ENCODE measurements at regions not wholly inside any gene's neighbourhood (a gene's known extent, or its start where the extent isn't known, plus 50 kb on each side); places are given as distances from the start of the nearest gene placed in this dataset.

DNA sequence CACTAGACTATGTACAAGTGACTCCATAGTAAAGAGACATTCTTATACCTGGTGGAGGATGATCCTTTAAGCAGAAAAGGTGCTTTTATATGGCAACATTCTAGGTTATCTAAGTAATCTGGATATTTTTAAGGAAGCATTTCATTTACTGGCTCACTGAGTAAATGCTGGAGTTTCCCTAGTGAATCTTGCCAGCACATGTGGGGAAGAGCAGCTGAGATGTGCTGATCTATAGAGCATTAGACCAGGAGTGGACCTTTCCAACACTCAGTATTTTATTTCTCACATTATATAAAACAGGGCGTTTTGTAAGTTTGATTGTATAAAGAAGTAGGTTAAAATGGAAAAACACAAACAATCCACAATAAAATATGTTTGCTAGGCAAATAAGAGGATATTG is 478.5 kb downstream of the ATP23 start:
- Histone ChIP-seq H3K9me3 (ENCODE audit: control insufficient read depth in 1 of 2, insufficient read depth in 1 of 2, low read depth in 1 of 2, low read length in 2 of 2) (no peaks in the 10 kb centered on the region; a peak in 1 of 4 replicates), H3K79me2 (ENCODE audit: insufficient read depth, low read length) (no peaks in the 10 kb centered on the region), H3K4me1 (ENCODE audit: control insufficient read depth in 1 of 2, insufficient read depth in 2 of 2, low read length in 2 of 2) (peaks cover 5 to 9% of the 10 kb centered on the region in 2 experiments), H3K27ac (ENCODE audit: low read depth, low read length) (no peak overlapping the region), H3K27me3 (ENCODE audit: insufficient read depth, low read length) (no peaks in the 10 kb centered on the region), H4K20me1 (ENCODE audit: insufficient read depth) (no peaks in the 10 kb centered on the region), H3K9me2 (ENCODE audit: insufficient read depth) (no peaks in the 10 kb centered on the region), H3K4me2 (ENCODE audit: low read length) (no peak overlapping the region), H3K36me3 (ENCODE audit: control insufficient read depth in 1 of 2, insufficient read depth in 2 of 2, low read length in 2 of 2) (no peaks in the 10 kb centered on the region), H3K9ac (ENCODE audit: low read length) (no peak overlapping the region), H2AFZ (ENCODE audit: low read depth, low read length, poor library complexity, severe bottlenecking) (no peak overlapping the region), H3K4me3 (replicated peaks in 1 of 2; ENCODE audit: low read depth in 1 of 2, low read length in 2 of 2) (no peak overlapping the region)
- TF ChIP-seq CBX3 (IDR thresholded peaks at IDR 0.05; ENCODE audit: low read depth) = no peak
- no peak for TF ChIP-seq POLR2AphosphoS5 (IDR thresholded peaks at IDR 0.05; ENCODE audit: low read depth, low read length)
- TF ChIP-seq POLR2A (IDR thresholded peaks at IDR 0.05; ENCODE audit: borderline replicate concordance, extremely low read depth, insufficient read depth, insufficient read length) = no peak
- TF ChIP-seq TCF7L2 (IDR thresholded peaks at IDR 0.05; ENCODE audit: borderline replicate concordance, extremely low read depth, insufficient read depth, insufficient read length) = no peak
- no peak for TF ChIP-seq JUND (IDR thresholded peaks at IDR 0.05)
- TF ChIP-seq ZNF274 (IDR thresholded peaks at IDR 0.05; ENCODE audit: low read depth, low read length) = no peak
- ATAC-seq = no peak
- BruUV-seq (replicated peaks) = no TSS peak
- DNase-seq (ENCODE audit: low read depth, low spot score) = no peak
- ChIA-PET CTCF (interaction anchor here (0.8 kb wide), 1 partner anchor 25 kb away, joined by 3 read pairs; no protein-coding TSS in a partner anchor), POLR2A (no interaction called here), RAD21 (ENCODE audit: low non-redundant PET in 1 of 2, low total read pairs in 2 of 2, uncharacterized antibody in 2 of 2, unreplicated experiment in 2 of 2) (no interaction called here)
- intact Hi-C loops (cut with micrococcal nuclease) = no loop called here

DNA sequence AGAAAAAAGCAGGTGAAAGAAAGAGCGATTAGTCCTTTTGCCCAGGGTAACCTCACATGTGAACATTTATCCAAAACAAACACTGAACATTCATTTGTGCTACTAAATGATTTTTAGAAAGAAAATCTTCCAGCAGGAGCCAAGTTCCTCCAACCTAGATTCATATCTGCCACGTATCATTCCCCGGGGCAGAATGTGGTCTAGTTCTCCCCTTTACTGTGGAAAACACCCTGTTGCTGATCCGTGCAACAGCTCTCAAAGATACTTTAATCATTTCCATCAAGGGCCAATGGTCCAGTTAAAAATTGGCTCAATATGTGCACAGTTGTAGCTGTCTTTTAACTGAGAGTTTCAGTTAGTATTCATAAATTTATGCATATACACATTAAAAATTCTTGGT is 479.1 kb downstream of the ATP23 start:
- Histone ChIP-seq H3K36me3 (ENCODE audit: control insufficient read depth in 1 of 2, insufficient read depth in 2 of 2, low read length in 2 of 2) (no peaks in the 10 kb centered on the region), H3K27ac (ENCODE audit: low read depth, low read length) (no peak overlapping the region), H3K9me3 (ENCODE audit: control insufficient read depth in 1 of 2, insufficient read depth in 1 of 2, low read depth in 1 of 2, low read length in 2 of 2) (no peaks in the 10 kb centered on the region; a peak in 1 of 4 replicates), H3K4me2 (ENCODE audit: low read length) (no peak overlapping the region), H3K4me3 (replicated peaks in 1 of 2; ENCODE audit: low read depth in 1 of 2, low read length in 2 of 2) (no peak overlapping the region), H3K9ac (ENCODE audit: low read length) (no peak overlapping the region), H3K79me2 (ENCODE audit: insufficient read depth, low read length) (no peaks in the 10 kb centered on the region), H3K4me1 (ENCODE audit: control insufficient read depth in 1 of 2, insufficient read depth in 2 of 2, low read length in 2 of 2) (peaks cover 9 to 15% of the 10 kb centered on the region in 2 experiments), H2AFZ (ENCODE audit: low read depth, low read length, poor library complexity, severe bottlenecking) (no peak overlapping the region), H3K9me2 (ENCODE audit: insufficient read depth) (no peaks in the 10 kb centered on the region), H3K27me3 (ENCODE audit: insufficient read depth, low read length) (no peaks in the 10 kb centered on the region), H4K20me1 (ENCODE audit: insufficient read depth) (no peaks in the 10 kb centered on the region)
- intact Hi-C loops (cut with micrococcal nuclease) = no loop called here
- RAD21 ChIA-PET (ENCODE audit: low non-redundant PET in 1 of 2, low total read pairs in 2 of 2, uncharacterized antibody in 2 of 2, unreplicated experiment in 2 of 2) = no interaction called here
- no peak for DNase-seq (ENCODE audit: low read depth, low spot score)
- no TSS peak for BruUV-seq (replicated peaks)
- ATAC-seq = no peak
- POLR2A ChIA-PET = no interaction called here
- CTCF ChIA-PET = interaction anchor here (0.8 kb wide), 1 partner anchor 24 kb away, joined by 3 read pairs; no protein-coding TSS in a partner anchor
- TF ChIP-seq CBX3 (IDR thresholded peaks at IDR 0.05; ENCODE audit: low read depth) (no peak), EZH2phosphoT487 (IDR thresholded peaks at IDR 0.05; ENCODE audit: borderline replicate concordance) (no peak), YY1 (IDR thresholded peaks at IDR 0.05; ENCODE audit: extremely low read depth, insufficient replicate concordance, low read depth, low read length) (no peak), JUND (IDR thresholded peaks at IDR 0.05) (no peak), TCF7L2 (IDR thresholded peaks at IDR 0.05; ENCODE audit: borderline replicate concordance, extremely low read depth, insufficient read depth, insufficient read length) (no peak), SIN3A (IDR thresholded peaks at IDR 0.05; ENCODE audit: low read depth) (no peak), POLR2A (IDR thresholded peaks at IDR 0.05; ENCODE audit: borderline replicate concordance, extremely low read depth, insufficient read depth, insufficient read length) (no peak), ELF1 (IDR thresholded peaks at IDR 0.05; ENCODE audit: borderline replicate concordance, low read depth) (no peak), POLR2AphosphoS5 (IDR thresholded peaks at IDR 0.05; ENCODE audit: low read depth, low read length) (no peak), RAD21 (IDR thresholded peaks at IDR 0.05; ENCODE audit: low read depth) (no peak), SRF (IDR thresholded peaks at IDR 0.05; ENCODE audit: low read depth) (no peak), EGR1 (IDR thresholded peaks at IDR 0.05; ENCODE audit: low read depth) (no peak), CEBPB (IDR thresholded peaks at IDR 0.05; ENCODE audit: low read depth) (no peak)
- TF ChIP-seq, protein P1, sequence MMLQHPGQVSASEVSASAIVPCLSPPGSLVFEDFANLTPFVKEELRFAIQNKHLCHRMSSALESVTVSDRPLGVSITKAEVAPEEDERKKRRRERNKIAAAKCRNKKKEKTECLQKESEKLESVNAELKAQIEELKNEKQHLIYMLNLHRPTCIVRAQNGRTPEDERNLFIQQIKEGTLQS (IDR thresholded peaks at IDR 0.05) = no peak
- TF ChIP-seq, protein P2, sequence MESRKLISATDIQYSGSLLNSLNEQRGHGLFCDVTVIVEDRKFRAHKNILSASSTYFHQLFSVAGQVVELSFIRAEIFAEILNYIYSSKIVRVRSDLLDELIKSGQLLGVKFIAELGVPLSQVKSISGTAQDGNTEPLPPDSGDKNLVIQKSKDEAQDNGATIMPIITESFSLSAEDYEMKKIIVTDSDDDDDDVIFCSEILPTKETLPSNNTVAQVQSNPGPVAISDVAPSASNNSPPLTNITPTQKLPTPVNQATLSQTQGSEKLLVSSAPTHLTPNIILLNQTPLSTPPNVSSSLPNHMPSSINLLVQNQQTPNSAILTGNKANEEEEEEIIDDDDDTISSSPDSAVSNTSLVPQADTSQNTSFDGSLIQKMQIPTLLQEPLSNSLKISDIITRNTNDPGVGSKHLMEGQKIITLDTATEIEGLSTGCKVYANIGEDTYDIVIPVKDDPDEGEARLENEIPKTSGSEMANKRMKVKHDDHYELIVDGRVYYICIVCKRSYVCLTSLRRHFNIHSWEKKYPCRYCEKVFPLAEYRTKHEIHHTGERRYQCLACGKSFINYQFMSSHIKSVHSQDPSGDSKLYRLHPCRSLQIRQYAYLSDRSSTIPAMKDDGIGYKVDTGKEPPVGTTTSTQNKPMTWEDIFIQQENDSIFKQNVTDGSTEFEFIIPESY (IDR thresholded peaks at IDR 0.05; ENCODE audit: extremely low read depth, insufficient replicate concordance, low read length) = no peak
- TF ChIP-seq, protein P3, sequence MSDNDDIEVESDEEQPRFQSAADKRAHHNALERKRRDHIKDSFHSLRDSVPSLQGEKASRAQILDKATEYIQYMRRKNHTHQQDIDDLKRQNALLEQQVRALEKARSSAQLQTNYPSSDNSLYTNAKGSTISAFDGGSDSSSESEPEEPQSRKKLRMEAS (IDR thresholded peaks at IDR 0.05) = no peak
